Activated CD4-positive, alpha-beta T cell treated with anti-CD3 and anti-CD28 coated beads for 4 hours (primary cell): ENCODE measurements at regions not wholly inside any gene's neighbourhood (a gene's known extent, or its start where the extent isn't known, plus 50 kb on each side); places are given as distances from the start of the nearest gene placed in this dataset.
"Not testable (repeated sequence)": the region's sequence is repeated elsewhere in the genome, so short reads cannot be mapped to it uniquely, and the experiment has no call there.

Experiments
- DNase-seq, 2 donors: peaks; one replicate each; pipeline ENCODE4 v3.0.0-alpha.2; 2020

DNA sequence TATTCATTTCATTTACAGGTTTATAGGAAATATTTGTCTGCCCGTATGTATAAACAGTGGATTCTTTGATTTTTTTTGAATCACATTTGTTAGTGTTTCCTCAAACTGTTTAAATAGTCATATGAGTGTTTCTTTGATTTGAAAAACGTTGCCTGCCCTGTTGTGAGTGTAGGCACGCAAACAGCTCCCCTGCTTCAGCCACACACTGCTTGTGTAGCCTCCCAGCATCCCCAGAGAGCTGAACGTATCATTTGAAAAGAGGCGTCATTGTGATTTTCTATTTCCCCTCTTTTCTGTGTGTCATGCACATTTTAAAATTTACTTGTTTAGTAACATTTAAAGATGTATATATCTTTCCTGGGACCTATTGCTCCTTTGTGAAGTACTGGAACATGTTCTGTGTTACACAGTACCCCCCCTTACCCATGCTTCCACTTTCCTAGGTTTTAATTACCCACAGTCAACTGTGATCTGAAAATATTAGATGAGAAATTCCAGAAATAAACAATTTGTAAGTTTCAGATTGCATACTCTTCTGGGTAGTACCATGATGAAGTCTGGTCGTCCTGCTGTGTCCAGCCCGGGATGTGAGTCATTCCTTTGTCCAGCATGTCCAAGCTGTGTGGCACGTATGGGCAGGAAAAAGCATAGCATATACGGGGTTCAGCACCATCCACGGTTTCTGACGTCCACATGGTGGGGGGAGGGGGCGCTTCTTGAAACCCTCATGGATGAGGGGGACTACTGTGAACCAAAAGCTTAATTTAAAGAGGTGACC lies 78.7 kb downstream of the NPIPB11 start:
- DNase-seq = not testable (repeated sequence)

DNA sequence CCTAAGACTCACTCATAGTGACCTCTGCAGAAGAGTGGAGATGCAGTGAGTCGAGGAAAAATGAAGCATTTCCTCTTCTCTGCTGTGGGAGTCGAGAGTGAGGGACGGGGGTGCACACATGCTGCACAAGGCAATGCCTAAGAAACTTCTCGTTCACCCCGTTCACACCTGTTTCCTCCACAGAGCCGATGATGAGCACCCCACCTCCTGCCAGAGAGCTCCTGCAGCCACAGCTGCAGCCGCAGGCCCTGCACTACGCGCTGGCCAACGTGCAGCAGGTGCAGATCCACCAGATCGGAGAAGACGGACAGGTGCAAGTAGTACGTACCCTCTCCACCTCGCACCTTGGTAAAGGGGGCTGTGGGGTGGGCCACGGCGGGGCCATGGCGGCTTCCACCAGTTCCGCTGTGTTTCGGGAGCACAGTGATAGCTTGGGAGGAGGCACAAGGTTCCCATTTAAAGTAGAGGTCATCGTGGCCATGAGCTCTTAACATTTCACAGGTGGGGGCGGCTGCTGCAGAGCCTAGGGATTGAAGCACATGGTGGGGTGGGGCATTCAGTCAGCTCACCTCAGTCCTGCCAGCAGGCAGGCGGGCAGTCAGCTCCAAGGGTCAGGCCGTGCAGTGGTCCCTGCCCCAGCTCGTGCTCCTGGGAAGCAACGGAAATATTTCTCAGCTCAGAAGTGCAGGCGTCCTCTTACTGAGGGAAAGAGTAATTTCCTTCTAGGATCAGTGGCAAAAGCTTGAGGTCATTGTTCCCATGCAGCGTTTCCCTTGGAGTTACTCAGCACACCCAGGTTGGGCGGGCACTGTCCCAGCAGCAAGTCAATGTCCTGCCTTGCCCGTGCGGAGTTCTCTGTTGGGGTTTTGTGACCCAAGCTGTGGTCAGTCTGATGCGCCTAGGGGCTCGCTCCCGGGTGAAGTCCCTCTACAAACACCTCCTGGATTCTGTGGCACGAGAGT lies 80.1 kb downstream of the NPIPB11 start:
- not testable (repeated sequence) for DNase-seq

DNA sequence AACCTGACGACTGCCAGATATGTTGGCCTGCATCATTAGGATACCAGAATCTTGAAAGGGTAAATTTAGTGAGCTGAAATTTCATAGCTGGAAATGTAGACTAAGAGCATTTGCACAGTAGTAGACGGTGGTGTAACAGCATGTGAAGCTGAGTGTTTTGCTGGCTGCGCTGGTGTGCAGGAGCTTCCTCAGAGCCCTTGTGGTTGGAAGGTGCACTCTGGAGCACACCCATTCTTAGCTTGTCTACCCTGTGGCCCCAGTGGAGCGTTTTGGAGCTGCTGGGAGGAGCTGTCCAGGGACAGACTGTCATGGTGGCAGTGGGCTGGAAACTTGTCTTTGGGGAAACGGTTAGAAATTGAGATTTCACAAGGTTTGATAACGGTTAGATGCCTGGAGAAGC lies 82.8 kb downstream of the NPIPB11 start:
- not testable (repeated sequence) for DNase-seq

DNA sequence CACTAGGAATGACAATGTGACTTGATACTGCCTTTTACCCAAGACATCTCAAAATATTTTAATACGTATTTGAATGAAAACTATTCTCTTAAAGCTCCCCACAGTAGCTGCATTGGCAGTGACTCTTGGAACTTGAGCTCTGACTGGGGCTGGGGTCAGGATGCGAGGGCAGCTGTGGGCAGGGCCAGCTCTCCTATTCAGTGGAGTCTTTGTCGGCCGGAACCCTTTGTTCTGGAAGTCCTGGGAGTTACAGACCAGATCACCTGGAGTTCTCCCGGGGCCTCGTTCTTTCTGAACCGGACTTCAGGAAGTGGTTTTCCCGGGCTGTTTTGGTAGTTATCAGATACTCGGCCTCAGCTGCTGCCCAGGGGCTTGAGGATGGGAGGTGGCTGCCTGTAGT lies 84.9 kb downstream of the NPIPB11 start:
- DNase-seq = no peak

DNA sequence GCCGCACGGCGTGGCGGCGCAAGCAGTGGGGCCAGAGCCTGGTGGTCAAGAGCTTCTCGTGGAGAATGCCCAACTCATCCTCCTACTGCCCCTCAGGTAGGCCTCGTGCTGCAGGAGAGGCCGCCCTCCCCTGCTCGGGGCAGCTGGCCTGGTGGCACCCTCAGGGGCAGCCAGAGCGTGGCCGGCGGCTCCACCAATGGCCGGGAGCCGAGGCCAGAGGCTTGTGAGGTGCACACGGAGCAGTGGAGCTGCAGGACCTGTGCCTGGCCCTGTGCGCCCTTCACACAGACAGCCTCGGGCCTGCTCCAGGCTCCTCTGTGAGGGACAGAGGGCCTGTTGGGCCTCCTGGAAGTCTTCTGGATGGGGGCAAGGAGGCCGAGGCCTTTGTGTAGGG lies 85.5 kb downstream of the NPIPB11 start:
- no peak for DNase-seq

DNA sequence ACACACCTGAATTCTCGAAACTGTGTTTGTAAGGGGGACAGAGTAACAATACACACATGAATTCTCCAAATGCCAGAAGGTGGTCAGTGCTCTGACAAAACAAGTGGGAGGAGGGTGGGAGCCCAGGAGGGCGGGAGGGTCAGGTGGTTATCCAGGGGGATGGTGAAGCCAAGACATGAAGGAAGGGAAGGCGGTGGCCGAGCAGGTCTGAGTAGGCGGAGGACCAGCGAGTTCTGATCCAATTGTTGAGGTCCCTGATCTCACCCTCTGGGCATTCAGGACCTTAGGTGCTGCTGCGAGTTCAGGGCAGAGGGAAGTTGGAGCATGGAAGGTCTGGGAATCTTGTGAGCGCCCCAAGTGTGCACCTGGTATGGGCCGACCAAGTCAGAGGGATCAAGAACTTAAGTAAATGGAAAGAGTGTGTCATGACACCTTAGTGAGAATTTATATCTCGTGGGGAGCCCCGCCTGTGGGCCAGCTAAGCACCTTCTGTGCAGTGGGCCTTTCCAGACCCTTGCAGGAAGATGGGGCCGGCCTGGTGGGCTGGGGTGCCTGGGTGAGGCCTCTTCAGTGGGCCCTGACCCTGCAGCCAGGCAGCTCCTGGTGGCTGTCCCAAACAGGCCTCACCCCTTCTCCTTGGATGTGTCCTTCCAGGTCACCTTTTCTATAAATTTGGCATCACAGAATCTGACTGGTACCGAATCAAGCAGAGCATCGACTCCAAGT lies 86.1 kb downstream of the NPIPB11 start:
- no peak for DNase-seq

DNA sequence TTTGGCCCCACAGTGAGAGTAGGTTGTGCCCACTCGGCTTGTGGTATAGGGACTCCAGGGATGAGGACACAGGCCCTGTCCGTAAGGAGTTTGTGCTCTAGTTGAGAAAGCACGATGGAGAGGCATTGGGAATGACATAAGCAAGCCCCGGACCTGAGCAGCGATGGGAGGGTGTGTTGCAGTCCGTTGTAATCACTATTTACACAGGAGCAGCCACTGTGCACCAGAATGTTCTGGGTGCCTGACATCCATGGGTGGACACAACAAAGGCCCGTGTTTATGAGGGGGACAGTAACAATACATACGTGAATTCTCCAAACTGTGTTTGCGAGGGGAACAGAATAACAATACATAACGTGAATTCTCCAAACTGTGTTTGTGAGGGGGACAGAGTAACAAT lies 86.8 kb downstream of the NPIPB11 start:
- no peak for DNase-seq

DNA sequence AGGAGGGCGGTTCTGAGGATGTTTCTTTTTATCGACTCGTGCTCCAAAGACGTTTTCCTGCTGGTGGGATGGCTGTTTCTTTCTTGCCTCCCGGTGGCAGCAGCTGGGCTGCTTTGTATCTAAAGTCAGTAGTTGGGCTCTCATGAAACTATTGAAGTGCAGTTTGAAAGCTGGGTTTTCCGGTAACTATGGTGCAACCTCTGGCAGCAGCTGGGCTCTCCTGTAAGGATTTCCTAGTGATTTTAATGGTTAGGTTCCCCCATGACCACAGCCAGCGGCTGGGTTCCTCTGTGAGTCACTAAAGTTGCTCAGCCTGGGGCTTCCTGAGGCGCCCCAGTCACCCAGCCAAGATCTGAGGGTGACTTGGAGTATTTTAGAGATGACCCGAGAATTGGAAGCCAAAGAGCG lies 87.9 kb downstream of the NPIPB11 start:
- DNase-seq = not testable (repeated sequence)

DNA sequence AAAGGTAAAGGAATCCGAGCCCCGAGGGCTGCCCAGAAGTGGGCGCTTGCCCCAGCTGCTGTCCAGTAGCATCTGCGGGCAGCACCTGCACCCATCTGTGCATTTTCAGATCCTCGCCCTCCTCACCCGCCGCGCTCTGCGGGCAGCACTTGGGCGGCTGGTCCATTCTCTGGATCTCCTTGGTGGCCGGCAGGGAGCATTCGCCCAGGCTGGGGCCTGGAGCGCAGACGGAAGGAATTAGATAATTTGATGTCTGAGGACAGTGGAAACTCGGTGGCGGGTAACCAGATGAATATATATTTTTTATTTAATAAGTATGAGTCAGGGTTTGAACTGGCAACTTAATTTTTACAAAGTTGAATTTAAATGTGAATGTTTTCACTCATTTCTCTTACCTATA lies 88.5 kb downstream of the NPIPB11 start:
- no peak for DNase-seq

DNA sequence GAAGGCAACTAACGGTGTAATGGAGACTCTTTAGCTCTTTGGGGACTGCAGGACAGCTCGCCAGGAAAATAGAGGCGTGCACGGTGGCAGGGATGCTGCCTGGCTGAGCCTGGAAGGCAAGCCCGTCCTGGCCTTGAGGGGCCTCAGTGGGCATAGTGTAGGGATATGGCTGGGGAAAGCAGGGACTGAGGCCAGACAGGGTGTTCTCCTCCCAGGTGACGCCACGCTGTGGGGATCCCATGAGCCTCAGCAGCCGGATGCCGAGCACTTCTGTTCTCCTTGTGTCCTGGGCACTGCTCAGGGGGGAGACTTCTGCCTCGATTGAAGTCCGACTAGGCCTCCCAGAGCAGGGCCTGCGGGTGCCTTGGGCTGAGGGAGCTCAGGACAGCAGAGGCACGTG lies 89.2 kb downstream of the NPIPB11 start:
- no peak for DNase-seq

DNA sequence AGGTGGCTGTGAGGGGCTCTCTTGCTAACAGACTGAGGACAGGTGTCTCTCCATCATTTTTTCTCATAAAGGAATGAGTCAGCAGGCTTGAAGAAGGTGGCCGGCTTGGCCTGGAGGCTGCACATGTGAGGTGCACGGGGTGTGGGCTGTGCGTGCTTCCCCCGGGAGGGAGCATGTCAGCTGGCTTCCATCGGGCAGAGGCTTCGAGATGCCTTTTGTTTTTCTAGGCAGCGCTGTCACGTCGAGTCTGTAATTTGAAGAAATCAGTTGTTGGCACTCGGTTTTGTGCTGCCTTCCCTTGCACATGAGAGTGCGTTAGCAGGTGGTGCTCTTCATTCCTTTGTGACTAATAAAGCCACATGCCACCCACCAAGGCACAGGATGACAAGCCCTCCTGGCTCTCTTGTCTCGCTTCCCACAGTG lies 89.7 kb downstream of the NPIPB11 start:
- no peak for DNase-seq

DNA sequence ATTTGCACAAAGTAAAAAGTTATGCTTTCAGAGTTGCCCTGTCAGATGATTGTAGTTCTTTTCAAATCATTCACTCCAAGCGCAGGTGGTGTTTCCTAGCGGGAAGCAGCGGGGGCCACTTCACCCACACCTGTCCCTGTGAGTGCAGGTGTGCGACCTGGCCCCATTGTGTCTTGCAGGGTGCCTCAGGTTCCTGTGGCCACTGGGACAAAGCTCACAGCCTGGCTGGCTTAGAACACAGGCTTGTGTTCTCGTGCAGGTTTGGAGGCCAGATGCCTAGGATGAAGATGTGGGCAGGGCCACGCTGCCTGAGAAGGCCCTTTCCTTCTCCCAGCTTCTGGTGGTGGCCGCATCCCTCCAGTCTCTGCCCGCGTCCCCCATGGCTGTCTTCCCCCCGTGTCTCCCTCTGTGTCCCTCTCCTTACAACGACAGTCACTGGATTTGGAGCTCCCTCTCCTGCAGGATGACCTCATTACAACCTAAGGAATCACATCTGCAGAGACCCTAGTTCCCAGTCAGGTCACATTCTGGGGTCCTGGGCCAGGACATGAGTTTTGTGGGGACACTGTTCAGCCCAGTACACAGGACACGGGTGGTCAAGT lies 90.5 kb downstream of the NPIPB11 start:
- no peak for DNase-seq

DNA sequence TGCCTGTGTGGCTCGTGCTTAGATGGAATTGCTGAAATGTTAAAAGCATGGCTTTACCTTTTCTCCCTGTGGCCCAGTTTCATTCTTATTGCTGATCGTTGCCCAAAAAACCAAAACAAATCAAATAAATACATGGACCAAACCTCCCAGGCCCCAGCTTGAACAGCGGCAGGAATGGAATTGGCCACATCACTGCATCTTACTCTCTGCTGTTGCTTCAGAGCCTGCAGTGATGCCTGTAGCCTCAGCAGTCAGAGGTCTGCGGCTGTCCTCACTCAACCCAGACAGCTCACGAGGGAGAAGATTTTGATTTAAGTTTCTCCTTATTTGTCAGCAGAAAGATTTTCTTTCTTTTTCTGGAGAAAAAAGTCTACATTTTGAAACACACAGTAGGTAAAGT lies 91.5 kb downstream of the NPIPB11 start:
- no peak for DNase-seq

DNA sequence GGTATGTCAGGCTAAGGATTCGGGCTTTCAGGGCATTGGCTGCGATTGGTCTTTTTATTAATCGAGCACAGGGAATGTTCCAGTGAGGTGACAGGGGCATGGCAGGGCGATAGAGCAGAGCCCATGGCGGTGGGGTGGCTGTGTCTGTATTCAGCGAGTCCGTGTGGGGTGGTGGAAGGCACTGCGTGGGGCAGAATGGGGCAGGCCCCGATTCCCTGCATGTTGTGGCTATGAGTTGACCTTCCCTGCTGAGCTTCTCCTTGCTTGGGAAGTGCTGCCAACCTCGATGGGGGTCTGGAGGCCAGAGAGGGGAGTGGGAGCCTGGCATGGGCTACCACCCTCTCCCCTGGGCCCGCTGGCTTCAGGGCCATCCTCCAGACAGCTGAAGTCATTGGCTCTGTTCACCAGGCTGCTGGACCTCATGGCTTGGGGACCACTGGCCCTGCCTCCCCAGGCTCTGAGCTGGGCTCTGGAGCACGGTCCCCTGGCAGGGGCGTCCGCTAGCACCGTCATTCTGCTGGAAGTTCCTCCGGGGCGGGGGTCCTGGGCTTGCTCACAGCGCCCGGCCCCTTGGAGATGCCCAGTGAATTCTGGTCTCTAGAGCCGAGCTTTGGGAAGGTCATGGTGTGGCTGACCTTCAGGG lies 92.1 kb downstream of the NPIPB11 start:
- DNase-seq = no peak

DNA sequence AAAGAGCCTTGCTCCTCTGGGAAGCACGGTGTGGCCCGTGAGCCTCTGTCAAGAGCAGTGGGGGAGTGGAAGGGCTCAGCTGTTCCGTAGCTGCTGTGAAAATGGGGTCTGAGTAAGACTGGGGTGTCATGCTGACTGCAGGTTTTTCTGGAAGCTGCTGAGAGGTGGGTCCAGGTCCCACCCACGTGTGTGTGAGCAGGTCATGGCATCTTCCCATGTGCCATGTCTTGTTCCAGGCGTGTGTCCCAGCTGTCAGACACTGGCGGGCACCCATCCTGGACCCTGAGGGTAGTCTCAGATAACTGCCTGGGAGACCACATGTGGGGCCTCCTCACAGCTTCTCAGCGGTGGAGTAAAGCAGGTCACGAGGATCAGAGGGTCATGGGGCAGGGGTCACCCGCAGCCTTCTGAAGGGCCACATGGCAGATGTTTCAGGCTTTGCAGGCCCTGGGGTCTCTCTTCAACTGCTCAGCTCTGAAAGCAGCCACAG lies 92.9 kb downstream of the NPIPB11 start:
- no peak for DNase-seq

DNA sequence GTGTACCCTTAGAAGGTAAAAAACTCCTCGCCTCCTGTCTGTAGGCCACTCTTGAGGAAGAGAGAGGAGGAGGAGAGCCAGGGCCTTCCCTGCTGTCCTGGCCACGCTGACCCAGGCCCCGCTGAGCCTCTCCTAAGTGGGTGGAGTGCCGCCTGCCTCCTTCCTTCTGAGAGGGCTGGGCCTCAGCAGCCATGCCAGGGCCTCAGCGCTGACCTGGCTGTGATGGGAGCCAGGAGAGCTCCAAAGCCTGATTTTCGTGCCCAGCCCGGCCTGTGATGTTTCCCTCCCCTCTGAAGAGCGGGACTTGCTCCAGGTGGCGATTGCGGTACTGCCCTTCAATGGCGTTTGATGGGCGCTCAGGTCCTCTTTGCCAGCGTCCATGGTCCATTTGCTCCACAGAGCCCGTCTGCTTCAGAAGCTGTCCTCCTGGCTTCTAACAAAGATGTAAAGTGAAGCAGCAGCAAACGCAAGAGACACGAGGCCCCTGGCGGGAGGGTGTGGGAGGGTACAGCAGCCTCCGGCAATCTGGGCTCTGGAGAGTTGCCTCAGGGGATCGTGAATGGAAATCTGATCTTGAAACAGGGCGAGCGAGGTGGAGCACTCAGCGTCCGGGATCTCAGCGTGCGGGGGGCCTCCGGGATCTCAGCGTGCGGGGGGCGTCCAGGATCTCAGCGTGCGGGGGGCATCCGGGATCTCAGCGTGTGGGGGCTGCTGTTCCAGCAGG lies 93.5 kb downstream of the NPIPB11 start:
- no peak for DNase-seq

DNA sequence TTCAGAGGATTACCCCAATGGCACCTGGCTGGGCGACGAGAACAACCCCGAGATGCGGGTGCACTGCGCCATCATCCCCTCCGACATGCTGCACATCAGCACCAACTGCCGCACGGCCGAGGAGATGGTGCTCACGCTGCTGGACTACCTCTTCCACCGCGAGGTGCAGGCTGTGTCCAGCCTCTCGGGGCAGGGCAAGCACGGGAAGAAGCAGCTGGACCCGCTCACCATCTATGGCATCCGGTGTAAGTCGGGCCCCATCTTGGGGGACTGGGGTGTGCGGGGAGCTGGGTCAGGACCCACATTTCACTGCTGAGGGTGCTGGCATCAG lies 94.2 kb downstream of the NPIPB11 start:
- DNase-seq = not testable (repeated sequence)

DNA sequence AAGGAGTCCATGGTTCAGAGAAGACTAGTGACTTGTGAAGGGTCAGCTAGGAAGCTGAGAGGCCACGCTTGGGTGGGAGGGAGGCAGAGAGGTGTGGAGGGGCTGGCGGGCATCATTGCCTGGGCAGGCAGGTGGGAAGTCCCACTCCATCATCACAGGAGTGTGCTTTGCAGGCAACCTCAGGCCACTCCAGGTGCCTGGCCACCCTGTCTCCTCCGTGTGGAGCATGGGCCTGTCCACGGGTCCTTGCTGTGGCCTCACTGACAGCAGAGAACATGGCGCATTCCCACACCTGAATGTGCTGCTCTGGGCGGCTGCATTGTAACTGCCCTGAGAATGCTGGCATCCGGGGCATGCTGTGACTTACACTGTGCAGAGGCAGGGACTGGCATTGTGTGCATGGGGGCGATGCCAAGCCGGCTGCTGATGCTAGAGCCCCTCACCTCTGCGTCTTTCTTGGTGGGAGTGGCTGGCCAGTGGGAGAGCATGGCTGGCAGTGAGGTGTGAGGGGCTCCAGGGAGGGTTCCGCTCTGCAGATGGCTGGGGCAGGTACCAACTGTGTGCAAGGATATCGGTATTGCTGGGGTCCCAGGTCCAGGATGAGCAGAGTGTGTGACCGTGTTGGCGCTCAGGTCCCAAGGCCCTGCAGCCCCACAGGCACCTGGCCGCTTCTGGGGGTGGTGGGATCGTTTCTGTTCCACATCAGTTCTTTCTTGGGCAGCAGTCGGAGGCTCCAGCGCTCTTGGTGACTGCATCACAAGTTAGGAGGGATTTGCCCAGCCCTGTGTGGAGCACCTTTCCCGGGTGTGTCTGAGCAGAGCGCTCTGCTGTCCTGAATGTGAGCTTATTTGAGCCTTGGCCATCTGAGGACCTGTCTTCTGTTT lies 94.8 kb downstream of the NPIPB11 start:
- DNase-seq = no peak

DNA sequence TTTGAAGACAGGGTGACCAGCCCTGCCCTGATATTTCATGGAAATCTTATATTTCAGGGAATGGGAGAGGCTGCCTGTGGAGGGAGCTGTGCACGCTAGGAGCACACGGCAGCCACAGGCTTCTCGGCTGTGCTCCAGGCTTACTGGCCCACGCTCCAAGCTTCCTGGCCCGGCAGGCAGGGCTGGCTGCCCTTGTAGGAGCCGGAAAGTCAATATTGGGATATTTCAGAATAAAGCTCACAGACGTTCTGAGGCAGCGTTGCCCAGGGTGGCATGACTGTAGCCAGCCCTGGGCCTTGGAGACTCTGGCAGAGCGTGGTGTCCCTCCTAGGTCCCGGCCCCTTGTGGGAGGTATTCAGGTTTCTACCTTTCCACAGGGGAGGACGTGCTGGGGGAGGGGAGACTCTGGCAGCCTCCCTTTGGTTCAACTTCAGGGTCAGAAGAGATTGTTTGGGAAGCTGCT lies 95.6 kb downstream of the NPIPB11 start:
- no peak for DNase-seq

DNA sequence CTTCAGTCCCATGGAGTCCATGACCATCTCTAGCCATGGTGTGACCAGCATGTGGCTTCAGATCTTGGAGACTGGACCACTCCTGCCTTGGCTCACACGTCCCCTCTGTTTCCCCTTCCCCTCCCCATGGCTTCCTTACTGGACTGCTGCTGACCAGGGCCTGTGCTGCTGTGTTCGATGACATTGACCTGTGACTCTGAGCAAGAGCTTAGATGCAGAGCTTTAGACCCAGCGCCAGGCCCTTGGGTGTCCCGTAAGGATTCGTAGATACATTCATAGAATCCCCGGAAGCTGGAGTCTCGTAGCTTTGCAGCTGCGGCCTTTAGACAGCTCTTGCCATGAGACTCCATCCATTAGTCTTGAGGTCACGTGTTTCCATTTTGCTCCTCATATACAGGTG lies 96.3 kb downstream of the NPIPB11 start:
- DNase-seq = not testable (repeated sequence)
